HCT116 (cell line): ENCODE measurements at regions not wholly inside any gene's neighbourhood (a gene's known extent, or its start where the extent isn't known, plus 50 kb on each side); places are given as distances from the start of the nearest gene placed in this dataset.
"Not testable (repeated sequence)": the region's sequence is repeated elsewhere in the genome, so short reads cannot be mapped to it uniquely, and the experiment has no call there.

Source experiments
- ATAC-seq: fragments of 200-7000 bp; cut with Tn5 transposase; 2 replicates; pipeline ENCODE4 v1.9.1; 2020; ENCODE audit warnings: mild to moderate bottlenecking, moderate library complexity
- BruUV-seq: library from RNA; stranded (reverse); fragments of 400-500 nt; replicated peaks from 2 replicates; lab custom pipeline; 2021; lab: Mats Ljungman, UMichigan
- CTCF ChIA-PET: fragments of 300-600 bp; sonication (Branson Sonifier 250); formaldehyde crosslinking; loops from one replicate; lab custom pipeline; 2021; ENCODE audit warnings: antibody characterized with exemption; lab: Charles Lee
- POLR2A ChIA-PET: fragments of 300-600, 350-600 bp; sonication (Branson Sonifier 250); formaldehyde crosslinking; loops from one replicate; lab custom pipeline; 2021; ENCODE audit warnings: antibody characterized with exemption; lab: Charles Lee
- RAD21 ChIA-PET, 2 experiments: fragments of 300-600 bp; sonication (Branson Sonifier 250); formaldehyde crosslinking; loops; one replicate each; lab custom pipeline; 2023; ENCODE audit warnings: low total read pairs in 2 of 2; ENCODE audit not compliant: uncharacterized antibody in 2 of 2, unreplicated experiment in 2 of 2, low non-redundant PET in 1 of 2; lab: Charles Lee
- DNase-seq: peaks from one replicate; pipeline ENCODE4 v3.0.0-alpha.2; 2010; ENCODE audit warnings: low read depth, low spot score
- H2AFZ ChIP-seq: fragments of 200-600 bp; shearing (Covaris generic), sonication (generic); 2 replicates; pipeline ENCODE4 v1.6.1; 2017; ENCODE audit warnings: low read depth, mixed run types, mixed read lengths, antibody characterized with exemption, low read length; ENCODE audit not compliant: poor library complexity, severe bottlenecking
- H3K27ac ChIP-seq: 2 replicates; pipeline ENCODE4 v1.5.1; 2012; ENCODE audit warnings: low read depth, low read length
- H3K27me3 ChIP-seq: fragments of 200-600 bp; sonication (generic); 2 replicates; pipeline ENCODE4 v1.6.1; 2016; ENCODE audit warnings: mixed run types, low read length, mixed read lengths; ENCODE audit not compliant: insufficient read depth
- H3K36me3 ChIP-seq, 2 experiments: fragments of 200-500 bp in 1 of 2; fragments of 200-600 bp in 1 of 2; sonication (Bioruptor generic) in 1 of 2; sonication (generic) in 1 of 2; 2 replicates each; pipeline versions ENCODE4 v1.5.1 to v1.6.1; 2014 to 2016; ENCODE audit warnings: low read length in 2 of 2, inconsistent platforms in 1 of 2, mixed read lengths in 1 of 2, mixed run types in 1 of 2; ENCODE audit not compliant: insufficient read depth in 2 of 2, control insufficient read depth in 1 of 2
- H3K4me1 ChIP-seq, 2 experiments: fragments of 200-600 bp in 1 of 2; sonication (generic) in 1 of 2; 2 replicates each; pipeline versions ENCODE4 v1.5.1 to v1.6.1; 2012 to 2017; ENCODE audit warnings: low read length in 2 of 2, inconsistent platforms in 1 of 2, mild to moderate bottlenecking in 1 of 2, mixed read lengths in 1 of 2, mixed run types in 1 of 2, moderate library complexity in 1 of 2; ENCODE audit not compliant: insufficient read depth in 2 of 2, control insufficient read depth in 1 of 2
- H3K4me2 ChIP-seq: fragments of 200-600 bp; sonication (generic); 2 replicates; pipeline ENCODE4 v1.6.1; 2017; ENCODE audit warnings: mixed run types, low read length, mixed read lengths
- H3K4me3 ChIP-seq, 2 experiments: fragments of 200-600 bp in 1 of 2; sonication (generic) in 1 of 2; replicated peaks in 1 of 2; 2 replicates each; pipeline ENCODE4 v1.5.1; 2011 to 2016; ENCODE audit warnings: low read length in 2 of 2, control low read depth in 1 of 2, low read depth in 1 of 2, mild to moderate bottlenecking in 1 of 2, mixed read lengths in 1 of 2, mixed run types in 1 of 2
- H3K79me2 ChIP-seq: fragments of 200-600 bp; sonication (generic); 2 replicates; pipeline ENCODE4 v1.6.1; 2017; ENCODE audit warnings: mild to moderate bottlenecking, mixed run types, low read length, moderate library complexity, mixed read lengths; ENCODE audit not compliant: insufficient read depth
- H3K9ac ChIP-seq: fragments of 200-600 bp; sonication (generic); 2 replicates; pipeline ENCODE4 v1.6.1; 2016; ENCODE audit warnings: low read length, mixed read lengths
- H3K9me2 ChIP-seq: fragments of 200-600 bp; sonication (generic), shearing (Covaris generic); 2 replicates; pipeline ENCODE4 v1.6.1; 2017; ENCODE audit warnings: mixed run types, mild to moderate bottlenecking, moderate library complexity; ENCODE audit not compliant: insufficient read depth
- H3K9me3 ChIP-seq, 2 experiments: fragments of 200-500 bp in 1 of 2; fragments of 200-600 bp in 1 of 2; sonication (Bioruptor generic) in 1 of 2; sonication (generic) in 1 of 2; 2 replicates each; pipeline ENCODE4 v1.6.1; 2014 to 2017; ENCODE audit warnings: low read length in 2 of 2, mixed read lengths in 2 of 2, inconsistent platforms in 1 of 2, low read depth in 1 of 2, mild to moderate bottlenecking in 1 of 2, mixed run types in 1 of 2, moderate library complexity in 1 of 2; ENCODE audit not compliant: control insufficient read depth in 1 of 2, insufficient read depth in 1 of 2
- H4K20me1 ChIP-seq: fragments of 200-600 bp; sonication (generic), shearing (Covaris generic); 2 replicates; pipeline ENCODE4 v1.6.1; 2017; ENCODE audit warnings: mixed run types, mild to moderate bottlenecking, moderate library complexity; ENCODE audit not compliant: insufficient read depth
- ELF1 ChIP-seq: IDR thresholded peaks from 2 replicates; pipeline ENCODE4 v1.6.1; 2012; ENCODE audit warnings: low read depth, borderline replicate concordance
- EZH2 ChIP-seq: fragments of 200-600 bp; sonication (generic); IDR thresholded peaks from 2 replicates; pipeline ENCODE4 v1.6.1; 2017; ENCODE audit warnings: antibody characterized with exemption, mixed run types
- EZH2phosphoT487 ChIP-seq: fragments of 200-600 bp; IDR thresholded peaks from 2 replicates; pipeline ENCODE4 v1.6.1; 2018; ENCODE audit warnings: antibody characterized with exemption, borderline replicate concordance
- FOSL1 ChIP-seq: IDR thresholded peaks from 2 replicates; pipeline ENCODE4 v1.6.1; 2012; ENCODE audit warnings: low read depth
- POLR2A ChIP-seq: IDR thresholded peaks from 2 replicates; pipeline ENCODE4 v1.7.0; 2011; ENCODE audit warnings: borderline replicate concordance; ENCODE audit not compliant: insufficient read depth, insufficient read length; ENCODE audit errors: extremely low read depth
- POLR2AphosphoS5 ChIP-seq: IDR thresholded peaks from 2 replicates; pipeline ENCODE4 v1.6.1; 2011; ENCODE audit warnings: mild to moderate bottlenecking, low read depth, low read length, moderate library complexity
- SIN3A ChIP-seq: IDR thresholded peaks from 2 replicates; pipeline ENCODE4 v1.6.1; 2012; ENCODE audit warnings: low read depth
- SRF ChIP-seq: IDR thresholded peaks from 2 replicates; pipeline ENCODE4 v1.6.1; 2012; ENCODE audit warnings: low read depth
- TCF7L2 ChIP-seq: IDR thresholded peaks from 2 replicates; pipeline ENCODE4 v1.7.0; 2011; ENCODE audit warnings: borderline replicate concordance, inconsistent platforms; ENCODE audit not compliant: insufficient read depth, insufficient read length; ENCODE audit errors: extremely low read depth
- ZNF274 ChIP-seq: fragments of 200-500 bp; sonication (Bioruptor generic); IDR thresholded peaks from 2 replicates; pipeline ENCODE4 v1.6.1; 2014; ENCODE audit warnings: mild to moderate bottlenecking, low read depth, low read length, inconsistent platforms
- intact Hi-C: fragments of 100-400 bp; cut with micrococcal nuclease; formaldehyde crosslinking; loops from 2 replicates; pipeline ENCODE4 v1.10.0; 2022
- TF ChIP-seq, protein P1 (sequence below), 3 experiments: fragments of 200-600 bp in 1 of 3; sonication (generic) in 1 of 3; IDR thresholded peaks in 2 of 3; conservative IDR thresholded peaks in 1 of 3; 2 replicates each; pipeline ENCODE4 v1.5.1; 2012 to 2017; ENCODE audit warnings: low read depth in 2 of 3, low read length in 2 of 3, antibody characterized with exemption in 1 of 3, borderline replicate concordance in 1 of 3, control low read depth in 1 of 3, mild to moderate bottlenecking in 1 of 3, mixed read lengths in 1 of 3, mixed run types in 1 of 3, moderate library complexity in 1 of 3; ENCODE audit not compliant: insufficient read depth in 1 of 3

DNA sequence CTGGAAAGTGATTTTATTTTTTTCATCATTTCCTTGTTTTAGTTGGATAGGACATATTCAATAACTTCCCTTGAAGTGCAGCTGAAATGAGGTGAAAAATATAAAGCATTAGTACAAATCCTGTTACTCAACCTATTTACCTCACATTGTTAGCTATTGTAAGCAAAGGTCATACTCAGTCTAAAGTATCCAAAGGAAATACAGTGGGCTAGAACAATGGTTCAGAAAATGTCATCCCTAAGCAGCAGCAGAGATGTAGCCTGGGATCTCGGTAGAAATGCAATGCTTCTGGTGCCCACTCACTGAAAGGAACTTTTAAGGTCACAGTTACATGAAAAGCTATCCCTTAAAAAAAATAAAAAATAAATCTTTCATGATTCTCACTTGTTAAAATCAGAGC is 300.6 kb downstream of the PPP4R3C start:
- H2AFZ ChIP-seq, result no peak overlapping the region
- ChIA-PET RAD21 (no interaction called here), CTCF (no interaction called here), POLR2A (no interaction called here)
- DNase-seq (no peak), ATAC-seq (no peak)
- no TSS peak for BruUV-seq
- H3K9me3 ChIP-seq, result no peaks in the 10 kb centered on the region
- no peaks in the 10 kb centered on the region for H3K27me3 ChIP-seq
- no peak overlapping the region for H3K27ac ChIP-seq
- intact Hi-C loops, result no loop called here
- H3K9ac ChIP-seq, result no peak overlapping the region
- no peak overlapping the region for H3K4me3 ChIP-seq
- H4K20me1 ChIP-seq, result no peaks in the 10 kb centered on the region
- H3K79me2 ChIP-seq, result no peaks in the 10 kb centered on the region
- H3K4me2 ChIP-seq, result no peak overlapping the region
- H3K36me3 ChIP-seq, result no peaks in the 10 kb centered on the region
- H3K9me2 ChIP-seq, result no peaks in the 10 kb centered on the region
- TF ChIP-seq EZH2 (no peak), TCF7L2 (no peak), FOSL1 (no peak), POLR2A (no peak), POLR2AphosphoS5 (no peak), EZH2phosphoT487 (no peak), SRF (no peak), ZNF274 (no peak), SIN3A (no peak), ELF1 (no peak)
- TF ChIP-seq, protein P1, sequence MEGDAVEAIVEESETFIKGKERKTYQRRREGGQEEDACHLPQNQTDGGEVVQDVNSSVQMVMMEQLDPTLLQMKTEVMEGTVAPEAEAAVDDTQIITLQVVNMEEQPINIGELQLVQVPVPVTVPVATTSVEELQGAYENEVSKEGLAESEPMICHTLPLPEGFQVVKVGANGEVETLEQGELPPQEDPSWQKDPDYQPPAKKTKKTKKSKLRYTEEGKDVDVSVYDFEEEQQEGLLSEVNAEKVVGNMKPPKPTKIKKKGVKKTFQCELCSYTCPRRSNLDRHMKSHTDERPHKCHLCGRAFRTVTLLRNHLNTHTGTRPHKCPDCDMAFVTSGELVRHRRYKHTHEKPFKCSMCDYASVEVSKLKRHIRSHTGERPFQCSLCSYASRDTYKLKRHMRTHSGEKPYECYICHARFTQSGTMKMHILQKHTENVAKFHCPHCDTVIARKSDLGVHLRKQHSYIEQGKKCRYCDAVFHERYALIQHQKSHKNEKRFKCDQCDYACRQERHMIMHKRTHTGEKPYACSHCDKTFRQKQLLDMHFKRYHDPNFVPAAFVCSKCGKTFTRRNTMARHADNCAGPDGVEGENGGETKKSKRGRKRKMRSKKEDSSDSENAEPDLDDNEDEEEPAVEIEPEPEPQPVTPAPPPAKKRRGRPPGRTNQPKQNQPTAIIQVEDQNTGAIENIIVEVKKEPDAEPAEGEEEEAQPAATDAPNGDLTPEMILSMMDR (IDR thresholded peaks at IDR 0.05 in 2 of 3, conservative IDR thresholded peaks at IDR 0.05 in 1 of 3; ENCODE audit: borderline replicate concordance in 1 of 3, insufficient read depth in 1 of 3, low read depth in 2 of 3, low read length in 2 of 3), result no peak
- no peaks in the 10 kb centered on the region for H3K4me1 ChIP-seq

DNA sequence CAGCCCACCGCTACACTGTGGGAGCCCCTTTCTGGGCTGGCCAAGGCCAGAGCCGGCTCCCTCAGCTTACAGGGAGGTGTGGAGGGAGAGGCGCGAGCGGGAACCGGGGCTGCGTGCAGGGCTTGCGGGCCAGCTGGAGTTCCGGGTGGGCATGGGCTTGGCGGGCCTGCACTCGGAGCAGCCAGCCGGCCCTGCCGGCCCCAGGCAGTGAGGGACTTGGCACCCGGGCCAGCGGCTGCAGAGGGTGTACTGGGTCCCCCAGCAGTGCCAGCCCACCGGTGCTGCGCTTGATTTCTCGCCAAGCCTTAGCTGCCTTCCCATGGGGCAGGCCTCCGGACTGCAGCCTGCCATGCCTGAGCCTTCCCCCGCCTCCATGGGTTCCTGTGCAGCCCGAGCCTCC is 306.2 kb downstream of the PPP4R3C start:
- H3K27me3 ChIP-seq, intact Hi-C loops, H3K9ac ChIP-seq, ATAC-seq, H3K27ac ChIP-seq, CTCF ChIA-PET, RAD21 ChIA-PET, BruUV-seq, H3K4me2 ChIP-seq, H2AFZ ChIP-seq, POLR2A ChIA-PET, H3K4me1 ChIP-seq, H3K79me2 ChIP-seq, H3K36me3 ChIP-seq, DNase-seq, H4K20me1 ChIP-seq, H3K9me3 ChIP-seq, H3K9me2 ChIP-seq, H3K4me3 ChIP-seq: not testable (repeated sequence)
